ENCODE measurements at regions not wholly inside any gene's neighbourhood (a gene's known extent, or its start where the extent isn't known, plus 50 kb on each side); places are given as distances from the start of the nearest gene placed in this dataset.
A peak's percentile ranks its signal among the peaks of the same experiment; 100 is the strongest.

DNA sequence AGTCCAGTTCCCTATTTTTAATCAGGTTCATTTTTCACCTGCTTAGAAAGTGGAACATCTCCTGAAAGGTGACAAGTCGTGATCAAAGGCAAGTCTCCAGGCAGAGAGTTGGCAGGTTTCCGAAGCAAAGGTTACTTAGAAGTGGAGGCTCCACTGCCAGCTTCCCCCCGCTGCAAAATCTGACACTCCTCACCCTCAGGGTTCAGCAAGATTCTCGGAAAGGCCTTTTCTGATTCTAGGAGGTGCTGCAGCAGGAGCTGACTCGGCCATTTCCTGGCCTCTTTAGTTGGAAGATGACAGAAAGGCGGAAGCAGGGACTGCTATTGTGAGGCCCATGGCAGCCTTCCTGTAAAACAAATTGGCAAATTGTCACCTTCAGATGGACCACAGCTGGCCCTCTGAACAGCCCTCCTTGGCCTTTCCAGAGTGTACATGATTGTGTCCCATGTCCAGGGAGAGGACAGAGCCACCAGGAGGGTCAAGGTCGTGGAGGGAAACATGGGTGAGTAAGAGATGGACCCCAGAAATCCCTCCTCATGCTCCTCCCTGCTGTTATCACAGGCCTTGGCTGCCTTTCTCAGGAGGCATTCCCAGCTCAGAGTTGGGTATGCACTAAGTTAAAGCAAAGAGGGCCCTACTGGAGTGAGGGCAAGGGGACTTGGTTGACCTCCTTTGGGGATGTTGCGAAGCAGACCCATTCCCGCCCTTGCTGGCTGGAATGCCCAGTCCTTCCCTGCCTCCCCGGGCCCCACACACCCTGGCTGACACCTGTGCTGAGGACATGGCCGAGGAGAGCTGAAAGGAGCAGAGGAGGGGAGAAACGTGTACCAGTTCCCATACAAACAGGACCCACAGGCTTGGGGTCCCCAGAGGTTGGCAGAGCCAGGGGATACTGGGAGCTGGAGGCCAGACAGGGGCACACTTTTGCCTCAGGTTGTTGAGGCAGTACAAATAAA lies 115.5 kb upstream of the IRF2BP2 start (continued):
- TF ChIP-seq HIVEP1 (CRISPR knock-in tag; IDR thresholded peaks at IDR 0.05) = peak; percentile 55; the same call in 1 of the 2 replicates
- no peak for TF ChIP-seq ATM (IDR thresholded peaks at IDR 0.05; ENCODE audit: borderline replicate concordance)
- TF ChIP-seq, protein P1, sequence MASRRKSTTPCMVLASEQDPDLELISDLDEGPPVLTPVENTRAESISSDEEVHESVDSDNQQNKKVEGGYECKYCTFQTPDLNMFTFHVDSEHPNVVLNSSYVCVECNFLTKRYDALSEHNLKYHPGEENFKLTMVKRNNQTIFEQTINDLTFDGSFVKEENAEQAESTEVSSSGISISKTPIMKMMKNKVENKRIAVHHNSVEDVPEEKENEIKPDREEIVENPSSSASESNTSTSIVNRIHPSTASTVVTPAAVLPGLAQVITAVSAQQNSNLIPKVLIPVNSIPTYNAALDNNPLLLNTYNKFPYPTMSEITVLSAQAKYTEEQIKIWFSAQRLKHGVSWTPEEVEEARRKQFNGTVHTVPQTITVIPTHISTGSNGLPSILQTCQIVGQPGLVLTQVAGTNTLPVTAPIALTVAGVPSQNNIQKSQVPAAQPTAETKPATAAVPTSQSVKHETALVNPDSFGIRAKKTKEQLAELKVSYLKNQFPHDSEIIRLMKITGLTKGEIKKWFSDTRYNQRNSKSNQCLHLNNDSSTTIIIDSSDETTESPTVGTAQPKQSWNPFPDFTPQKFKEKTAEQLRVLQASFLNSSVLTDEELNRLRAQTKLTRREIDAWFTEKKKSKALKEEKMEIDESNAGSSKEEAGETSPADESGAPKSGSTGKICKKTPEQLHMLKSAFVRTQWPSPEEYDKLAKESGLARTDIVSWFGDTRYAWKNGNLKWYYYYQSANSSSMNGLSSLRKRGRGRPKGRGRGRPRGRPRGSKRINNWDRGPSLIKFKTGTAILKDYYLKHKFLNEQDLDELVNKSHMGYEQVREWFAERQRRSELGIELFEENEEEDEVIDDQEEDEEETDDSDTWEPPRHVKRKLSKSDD (CRISPR knock-in tag; IDR thresholded peaks at IDR 0.05; ENCODE audit: low read depth) = no peak
- no peak for TF ChIP-seq NCOR1 (IDR thresholded peaks at IDR 0.05; ENCODE audit: borderline replicate concordance, low read length)
- no peak for TF ChIP-seq RXRB (CRISPR knock-in tag; IDR thresholded peaks at IDR 0.05; ENCODE audit: borderline replicate concordance)
- TF ChIP-seq ZEB1 (IDR thresholded peaks at IDR 0.05; ENCODE audit: insufficient replicate concordance, low read depth) = no peak
- no peak for TF ChIP-seq ZNF672 (CRISPR knock-in tag; IDR thresholded peaks at IDR 0.05)
- no peak for TF ChIP-seq ERF (CRISPR knock-in tag; IDR thresholded peaks at IDR 0.05)
- peak; percentile 11 for TF ChIP-seq TEAD3 (CRISPR knock-in tag; optimal IDR thresholded peaks at IDR 0.05; ENCODE audit: borderline replicate concordance)
- TF ChIP-seq GATAD1 (CRISPR knock-in tag; IDR thresholded peaks at IDR 0.05) = no peak
- TF ChIP-seq, protein P2, sequence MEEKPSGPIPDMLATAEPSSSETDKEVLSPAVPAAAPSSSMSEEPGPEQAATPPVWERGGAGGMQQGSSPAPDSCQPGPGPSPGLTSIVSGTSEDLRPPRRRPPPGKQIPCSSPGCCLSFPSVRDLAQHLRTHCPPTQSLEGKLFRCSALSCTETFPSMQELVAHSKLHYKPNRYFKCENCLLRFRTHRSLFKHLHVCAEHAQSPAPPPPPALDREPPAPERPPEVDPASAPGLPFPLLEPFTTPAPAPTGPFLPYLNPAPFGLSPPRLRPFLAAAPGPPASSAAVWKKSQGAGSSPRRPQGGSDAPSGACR (CRISPR knock-in tag; IDR thresholded peaks at IDR 0.05) = no peak
- TF ChIP-seq, protein P3, sequence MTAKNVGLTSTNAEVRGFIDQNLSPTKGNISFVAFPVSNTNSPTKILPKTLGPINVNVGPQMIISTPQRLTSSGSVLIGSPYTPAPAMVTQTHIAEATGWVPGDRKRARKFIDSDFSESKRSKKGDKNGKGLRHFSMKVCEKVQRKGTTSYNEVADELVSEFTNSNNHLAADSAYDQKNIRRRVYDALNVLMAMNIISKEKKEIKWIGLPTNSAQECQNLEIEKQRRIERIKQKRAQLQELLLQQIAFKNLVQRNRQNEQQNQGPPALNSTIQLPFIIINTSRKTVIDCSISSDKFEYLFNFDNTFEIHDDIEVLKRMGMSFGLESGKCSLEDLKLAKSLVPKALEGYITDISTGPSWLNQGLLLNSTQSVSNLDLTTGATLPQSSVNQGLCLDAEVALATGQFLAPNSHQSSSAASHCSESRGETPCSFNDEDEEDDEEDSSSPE (CRISPR knock-in tag; IDR thresholded peaks at IDR 0.05) = no peak
- TF ChIP-seq ZBTB8A (CRISPR knock-in tag; IDR thresholded peaks at IDR 0.05; ENCODE audit: borderline replicate concordance, low read depth) = 0 out of 2 replicates have a peak, but pooled peaks have one; percentile 21
- no peak for TF ChIP-seq RFX3 (CRISPR knock-in tag; IDR thresholded peaks at IDR 0.05)
- TF ChIP-seq TCF7L2 (IDR thresholded peaks at IDR 0.05; ENCODE audit: low read depth, low read length) = no peak
- no peak for TF ChIP-seq FOXK2 (IDR thresholded peaks at IDR 0.05)
- TF ChIP-seq, protein P4, sequence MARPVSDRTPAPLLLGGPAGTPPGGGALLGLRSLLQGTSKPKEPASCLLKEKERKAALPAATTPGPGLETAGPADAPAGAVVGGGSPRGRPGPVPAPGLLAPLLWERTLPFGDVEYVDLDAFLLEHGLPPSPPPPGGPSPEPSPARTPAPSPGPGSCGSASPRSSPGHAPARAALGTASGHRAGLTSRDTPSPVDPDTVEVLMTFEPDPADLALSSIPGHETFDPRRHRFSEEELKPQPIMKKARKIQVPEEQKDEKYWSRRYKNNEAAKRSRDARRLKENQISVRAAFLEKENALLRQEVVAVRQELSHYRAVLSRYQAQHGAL (CRISPR knock-in tag; IDR thresholded peaks at IDR 0.05; ENCODE audit: not compliant biosample characterization) = no peak
- peak; percentile 53; the same call in 1 of the 2 replicates for TF ChIP-seq HNF4A (CRISPR knock-in tag; IDR thresholded peaks at IDR 0.05)
- TF ChIP-seq, protein P5, sequence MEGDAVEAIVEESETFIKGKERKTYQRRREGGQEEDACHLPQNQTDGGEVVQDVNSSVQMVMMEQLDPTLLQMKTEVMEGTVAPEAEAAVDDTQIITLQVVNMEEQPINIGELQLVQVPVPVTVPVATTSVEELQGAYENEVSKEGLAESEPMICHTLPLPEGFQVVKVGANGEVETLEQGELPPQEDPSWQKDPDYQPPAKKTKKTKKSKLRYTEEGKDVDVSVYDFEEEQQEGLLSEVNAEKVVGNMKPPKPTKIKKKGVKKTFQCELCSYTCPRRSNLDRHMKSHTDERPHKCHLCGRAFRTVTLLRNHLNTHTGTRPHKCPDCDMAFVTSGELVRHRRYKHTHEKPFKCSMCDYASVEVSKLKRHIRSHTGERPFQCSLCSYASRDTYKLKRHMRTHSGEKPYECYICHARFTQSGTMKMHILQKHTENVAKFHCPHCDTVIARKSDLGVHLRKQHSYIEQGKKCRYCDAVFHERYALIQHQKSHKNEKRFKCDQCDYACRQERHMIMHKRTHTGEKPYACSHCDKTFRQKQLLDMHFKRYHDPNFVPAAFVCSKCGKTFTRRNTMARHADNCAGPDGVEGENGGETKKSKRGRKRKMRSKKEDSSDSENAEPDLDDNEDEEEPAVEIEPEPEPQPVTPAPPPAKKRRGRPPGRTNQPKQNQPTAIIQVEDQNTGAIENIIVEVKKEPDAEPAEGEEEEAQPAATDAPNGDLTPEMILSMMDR (CRISPR knock-in tag; IDR thresholded peaks at IDR 0.05) = no peak
- TF ChIP-seq, protein P6, sequence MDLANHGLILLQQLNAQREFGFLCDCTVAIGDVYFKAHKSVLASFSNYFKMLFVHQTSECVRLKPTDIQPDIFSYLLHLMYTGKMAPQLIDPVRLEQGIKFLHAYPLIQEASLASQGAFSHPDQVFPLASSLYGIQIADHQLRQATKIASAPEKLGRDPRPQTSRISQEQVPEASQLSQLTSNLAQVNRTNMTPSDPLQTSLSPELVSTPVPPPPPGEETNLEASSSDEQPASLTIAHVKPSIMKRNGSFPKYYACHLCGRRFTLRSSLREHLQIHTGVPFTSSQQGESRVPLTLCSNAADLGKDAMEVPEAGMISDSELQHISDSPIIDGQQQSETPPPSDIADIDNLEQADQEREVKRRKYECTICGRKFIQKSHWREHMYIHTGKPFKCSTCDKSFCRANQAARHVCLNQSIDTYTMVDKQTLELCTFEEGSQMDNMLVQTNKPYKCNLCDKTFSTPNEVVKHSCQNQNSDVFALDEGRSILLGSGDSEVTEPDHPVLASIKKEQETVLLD (CRISPR knock-in tag; IDR thresholded peaks at IDR 0.05; ENCODE audit: low read depth) = 0 out of 2 replicates have a peak, but pooled peaks have one; percentile 30
- TF ChIP-seq ZNF160 (CRISPR knock-in tag; IDR thresholded peaks at IDR 0.05) = no peak; the same call in 1 of the 2 replicates
